Duodenal mucosa (tissue), 2 donors: ENCODE measurements at regions not wholly inside any gene's neighbourhood (a gene's known extent, or its start where the extent isn't known, plus 50 kb on each side); places are given as distances from the start of the nearest gene placed in this dataset.

ENCODE experiments used
- H3K27ac ChIP-seq: one replicate; pipeline ENCODE4 v1.7.0; 2013; ENCODE audit warnings: low read depth, low read length
- H3K27me3 ChIP-seq, 2 donors: one replicate each; pipeline ENCODE4 v1.7.0; 2013; ENCODE audit warnings: low read length in 2 of 2, control low read depth in 1 of 2; ENCODE audit not compliant: insufficient read depth in 2 of 2, control insufficient read depth in 1 of 2
- H3K36me3 ChIP-seq, 2 donors: one replicate each; pipeline ENCODE4 v1.7.0; 2013; ENCODE audit warnings: low read length in 2 of 2, control low read depth in 1 of 2; ENCODE audit not compliant: insufficient read depth in 2 of 2, control insufficient read depth in 1 of 2
- H3K4me1 ChIP-seq, 2 donors: one replicate each; pipeline ENCODE4 v1.7.0; 2013; ENCODE audit warnings: low read length in 2 of 2, control low read depth in 1 of 2; ENCODE audit not compliant: insufficient read depth in 2 of 2, control insufficient read depth in 1 of 2
- H3K4me3 ChIP-seq, 2 donors: one replicate each; pipeline ENCODE4 v1.7.0; 2013; ENCODE audit warnings: low read length in 2 of 2, low read depth in 1 of 2
- H3K9ac ChIP-seq, 2 donors: one replicate each; pipeline ENCODE4 v1.7.0; 2013; ENCODE audit warnings: low read length in 2 of 2, low read depth in 1 of 2
- H3K9me3 ChIP-seq, 2 donors: one replicate each; pipeline ENCODE4 v1.7.0; 2013; ENCODE audit warnings: low read length in 2 of 2, control low read depth in 1 of 2; ENCODE audit not compliant: control insufficient read depth in 1 of 2

GRCh38 chr12:88801227-88802095 lies 221.2 kb upstream of the KITLG start:
- H3K9ac ChIP-seq = no peak overlapping the region
- no peaks in the 10 kb centered on the region for H3K36me3 ChIP-seq
- no peaks in the 10 kb centered on the region for H3K27me3 ChIP-seq
- H3K27ac ChIP-seq = no peak overlapping the region
- no peaks in the 10 kb centered on the region for H3K4me1 ChIP-seq
- H3K9me3 ChIP-seq = peaks cover 0 to 12% of the 10 kb centered on the region in 2 donors
- H3K4me3 ChIP-seq = no peak overlapping the region

GRCh38 chr12:88793096-88793495 lies 212.8 kb upstream of the KITLG start:
- H3K4me1 ChIP-seq = no peaks in the 10 kb centered on the region
- peaks cover 4 to 11% of the 10 kb centered on the region in 2 donors for H3K9me3 ChIP-seq
- no peaks in the 10 kb centered on the region for H3K36me3 ChIP-seq
- H3K9ac ChIP-seq = no peak overlapping the region
- H3K4me3 ChIP-seq = no peak overlapping the region
- H3K27ac ChIP-seq = no peak overlapping the region
- H3K27me3 ChIP-seq = no peaks in the 10 kb centered on the region

- H3K36me3 ChIP-seq = no peaks in the 10 kb centered on the region
These were observed 210.0 kb upstream of the KITLG start for GRCh38 chr12:88790231-88790630.

GRCh38 chr12:88784166-88784565 lies 203.9 kb upstream of the KITLG start:
- Histone ChIP-seq H3K36me3 (no peaks in the 10 kb centered on the region), H3K4me1 (no peaks in the 10 kb centered on the region), H3K27ac (no peak overlapping the region), H3K4me3 (no peak overlapping the region), H3K27me3 (no peaks in the 10 kb centered on the region), H3K9ac (no peak overlapping the region), H3K9me3 (no peaks in the 10 kb centered on the region)

More at GRCh38 chr12:88790231-88790630, 210.0 kb upstream of the KITLG start:
- Histone ChIP-seq H3K4me3 (no peak overlapping the region), H3K27me3 (no peaks in the 10 kb centered on the region), H3K9me3 (peaks cover 4 to 11% of the 10 kb centered on the region in 2 donors), H3K4me1 (no peaks in the 10 kb centered on the region), H3K9ac (no peak overlapping the region), H3K27ac (no peak overlapping the region)

GRCh38 chr12:88782351-88782750 lies 202.1 kb upstream of the KITLG start:
- Histone ChIP-seq H3K36me3 (no peaks in the 10 kb centered on the region), H3K4me1 (no peaks in the 10 kb centered on the region), H3K9ac (no peak overlapping the region), H3K27ac (no peak overlapping the region), H3K4me3 (no peak overlapping the region), H3K27me3 (no peaks in the 10 kb centered on the region), H3K9me3 (no peaks in the 10 kb centered on the region)

GRCh38 chr12:88781909-88782308 lies 201.6 kb upstream of the KITLG start:
- H3K27ac ChIP-seq = no peak overlapping the region
- H3K4me3 ChIP-seq = no peak overlapping the region
- no peaks in the 10 kb centered on the region for H3K27me3 ChIP-seq
- no peaks in the 10 kb centered on the region for H3K36me3 ChIP-seq
- no peaks in the 10 kb centered on the region for H3K9me3 ChIP-seq
- H3K9ac ChIP-seq = no peak overlapping the region
- no peaks in the 10 kb centered on the region for H3K4me1 ChIP-seq

- Histone ChIP-seq H3K9ac (no peak overlapping the region), H3K27ac (no peak overlapping the region), H3K27me3 (no peaks in the 10 kb centered on the region), H3K9me3 (no peaks in the 10 kb centered on the region), H3K4me1 (peaks cover 3 to 17% of the 10 kb centered on the region in 2 donors), H3K36me3 (no peaks in the 10 kb centered on the region), H3K4me3 (no peak overlapping the region)
These were observed 197.8 kb upstream of the KITLG start for GRCh38 chr12:88778064-88778463.

- Histone ChIP-seq H3K9me3 (no peaks in the 10 kb centered on the region), H3K4me3 (no peak overlapping the region), H3K27ac (no peak overlapping the region), H3K9ac (no peak overlapping the region), H3K4me1 (peaks cover 3 to 17% of the 10 kb centered on the region in 2 donors), H3K36me3 (no peaks in the 10 kb centered on the region), H3K27me3 (no peaks in the 10 kb centered on the region)
These were observed 195.5 kb upstream of the KITLG start for GRCh38 chr12:88775742-88776151.

- Histone ChIP-seq H3K4me1 (no peaks in the 10 kb centered on the region), H3K9me3 (no peaks in the 10 kb centered on the region), H3K9ac (no peak overlapping the region), H3K36me3 (no peaks in the 10 kb centered on the region), H3K27ac (no peak overlapping the region), H3K4me3 (no peak overlapping the region), H3K27me3 (no peaks in the 10 kb centered on the region)
These were observed 187.4 kb upstream of the KITLG start for GRCh38 chr12:88767699-88768098.

GRCh38 chr12:88764781-88765480 lies 184.7 kb upstream of the KITLG start:
- H3K4me3 ChIP-seq = no peak overlapping the region
- no peak overlapping the region for H3K27ac ChIP-seq
- no peaks in the 10 kb centered on the region for H3K36me3 ChIP-seq
- H3K4me1 ChIP-seq = no peaks in the 10 kb centered on the region
- H3K9me3 ChIP-seq = no peaks in the 10 kb centered on the region
- no peaks in the 10 kb centered on the region for H3K27me3 ChIP-seq
- no peak overlapping the region for H3K9ac ChIP-seq
